Tibial nerve (tissue), 3 donors: ENCODE measurements at regions not wholly inside any gene's neighbourhood (a gene's known extent, or its start where the extent isn't known, plus 50 kb on each side); places are given as distances from the start of the nearest gene placed in this dataset.

Experiments used
- CTCF ChIP-seq, 5 experiments: fragments of 200-600 bp in 3 of 5; fragments of 450-650 bp in 2 of 5; sonication (generic) in 3 of 5; IDR thresholded peaks; one replicate each; pipeline ENCODE4 v1.5.1; 2016 to 2019; ENCODE audit warnings: antibody characterized with exemption in 5 of 5, mild to moderate bottlenecking in 3 of 5, moderate library complexity in 2 of 5
- POLR2A ChIP-seq, 2 donors: fragments of 450-650 bp; IDR thresholded peaks; one replicate each; pipeline ENCODE4 v1.6.1; 2017; ENCODE audit warnings: antibody characterized with exemption in 2 of 2, mild to moderate bottlenecking in 2 of 2, moderate library complexity in 2 of 2

- no peak for TF ChIP-seq CTCF (IDR thresholded peaks at IDR 0.05)
- no peak for TF ChIP-seq POLR2A (IDR thresholded peaks at IDR 0.05)
Measured at GRCh38 chr16:72635694-72636093, 412.2 kb downstream of the ZFHX3 start.
